ENCODE measurements at regions not wholly inside any gene's neighbourhood (a gene's known extent, or its start where the extent isn't known, plus 50 kb on each side); places are given as distances from the start of the nearest gene placed in this dataset.

GRCh38 chr7:12456506-12456905, 52.8 kb upstream of the VWDE start:
- no peak for DNase-seq

- DNase-seq: peak; percentile 4
Measured at GRCh38 chr7:12458520-12459131, 55.0 kb upstream of the VWDE start.

GRCh38 chr7:12467837-12468236, 64.2 kb upstream of the VWDE start:
- DNase-seq: no peak

GRCh38 chr7:12469568-12469967, 65.9 kb upstream of the VWDE start:
- no peak for DNase-seq

GRCh38 chr7:12470930-12471329, 67.3 kb upstream of the VWDE start:
- DNase-seq: no peak

GRCh38 chr7:12474035-12474434, 70.4 kb upstream of the VWDE start:
- no peak for DNase-seq

GRCh38 chr7:12475362-12476063, 71.8 kb upstream of the VWDE start:
- DNase-seq: no peak

GRCh38 chr7:12477620-12478019, 74.0 kb upstream of the VWDE start:
- DNase-seq: no peak

- no peak for DNase-seq
Measured at GRCh38 chr7:12481722-12482121, 78.1 kb upstream of the VWDE start.

GRCh38 chr7:12485845-12486244, 82.2 kb upstream of the VWDE start:
- DNase-seq: no peak

GRCh38 chr7:12488341-12488740, 82.2 kb upstream of the SCIN start:
- no peak for DNase-seq

- no peak for DNase-seq
Measured at GRCh38 chr7:12490107-12490688, 80.3 kb upstream of the SCIN start.

- no peak for DNase-seq
Measured at GRCh38 chr7:12490940-12491339, 79.6 kb upstream of the SCIN start.

- no peak for DNase-seq
Measured at GRCh38 chr7:12491526-12491925, 79.0 kb upstream of the SCIN start.

- no peak for DNase-seq
Measured at GRCh38 chr7:12493407-12493806, 77.1 kb upstream of the SCIN start.

- no peak for DNase-seq
Measured at GRCh38 chr7:12493863-12494686, 76.4 kb upstream of the SCIN start.

GRCh38 chr7:12494687-12495024, 75.9 kb upstream of the SCIN start:
- no peak for DNase-seq

GRCh38 chr7:12496901-12497674, 73.4 kb upstream of the SCIN start:
- DNase-seq: peak; percentile 13

GRCh38 chr7:12504149-12504548, 66.4 kb upstream of the SCIN start:
- DNase-seq: no peak

GRCh38 chr7:12508005-12508404, 62.5 kb upstream of the SCIN start:
- no peak for DNase-seq

GRCh38 chr7:12508554-12508953, 62.0 kb upstream of the SCIN start:
- DNase-seq: no peak

- no peak for DNase-seq
Measured at GRCh38 chr7:12517451-12517850, 53.1 kb upstream of the SCIN start.
